IMR-90 (cell line): ENCODE measurements at regions not wholly inside any gene's neighbourhood (a gene's known extent, or its start where the extent isn't known, plus 50 kb on each side); places are given as distances from the start of the nearest gene placed in this dataset.

ENCODE experiments used
- ATAC-seq: fragments of 200-7000 bp; cut with Tn5 transposase; 2 replicates; pipeline ENCODE4 v1.9.1; 2020; ENCODE audit warnings: low read depth, mild to moderate bottlenecking, moderate library complexity
- BruUV-seq: library from RNA; stranded (reverse); fragments of 400-500 nt; replicated peaks from 2 replicates; lab custom pipeline; 2021; lab: Mats Ljungman, UMichigan
- CTCF ChIA-PET: fragments of 300-600 bp; formaldehyde crosslinking; extraction: SDS; loops from one replicate; lab custom pipeline; 2021; ENCODE audit warnings: antibody characterized with exemption; lab: Yijun Ruan, JAX
- POLR2A ChIA-PET: fragments of 300-600 bp; sonication (Branson Sonifier 250); formaldehyde crosslinking; loops from one replicate; lab custom pipeline; 2022; ENCODE audit warnings: antibody characterized with exemption; ENCODE audit not compliant: unreplicated experiment; lab: Charles Lee
- DNase-seq: peaks from one replicate; pipeline ENCODE4 v3.0.0; 2013
- H2AFZ ChIP-seq: replicated peaks from 2 replicates; pipeline ENCODE3; 2013; ENCODE audit warnings: low read length, mild to moderate bottlenecking; ENCODE audit not compliant: poor library complexity
- H2AK5ac ChIP-seq: 2 replicates; pipeline ENCODE4 v1.6.1; 2013; ENCODE audit warnings: low read depth, low read length, inconsistent platforms
- H2AK9ac ChIP-seq: replicated peaks from 2 replicates; pipeline ENCODE3; 2013; ENCODE audit warnings: mild to moderate bottlenecking, low read depth, low read length, moderate library complexity; ENCODE audit not compliant: poor library complexity
- H2BK120ac ChIP-seq: 2 replicates; pipeline ENCODE4 v1.6.1; 2013; ENCODE audit warnings: low read depth, low read length, inconsistent platforms
- H2BK15ac ChIP-seq: 3 replicates; pipeline ENCODE4 v1.6.1; 2013; ENCODE audit warnings: low read depth, low read length, inconsistent platforms
- H2BK20ac ChIP-seq: 2 replicates; pipeline ENCODE4 v1.6.1; 2013; ENCODE audit warnings: low read depth, mild to moderate bottlenecking, inconsistent platforms, low read length, moderate library complexity
- H2BK5ac ChIP-seq: 2 replicates; pipeline ENCODE4 v1.6.1; 2013; ENCODE audit warnings: mild to moderate bottlenecking, low read depth, low read length, inconsistent platforms; ENCODE audit not compliant: poor library complexity, severe bottlenecking
- H3K14ac ChIP-seq: replicated peaks from 2 replicates; pipeline ENCODE4 v1.6.1; 2013; ENCODE audit warnings: low read depth, low read length, inconsistent platforms
- H3K18ac ChIP-seq: 2 replicates; pipeline ENCODE4 v1.6.1; 2013; ENCODE audit warnings: low read depth, low read length, control low read depth
- H3K23ac ChIP-seq: 2 replicates; pipeline ENCODE4 v1.6.1; 2013; ENCODE audit warnings: low read depth, low read length, inconsistent platforms
- H3K27ac ChIP-seq: 2 replicates; pipeline ENCODE4 v1.5.1; 2013; ENCODE audit warnings: mild to moderate bottlenecking, control low read depth, low read length; ENCODE audit not compliant: insufficient read depth
- H3K27me3 ChIP-seq: 2 replicates; pipeline ENCODE4 v1.6.1; 2013; ENCODE audit warnings: low read length; ENCODE audit not compliant: control insufficient read depth, insufficient read depth
- H3K36me3 ChIP-seq: 2 replicates; pipeline ENCODE4 v1.6.1; 2013; ENCODE audit warnings: low read length, mixed read lengths; ENCODE audit not compliant: control insufficient read depth, insufficient read depth
- H3K4ac ChIP-seq: 2 replicates; pipeline ENCODE4 v1.6.1; 2013; ENCODE audit warnings: low read depth, low read length, inconsistent platforms
- H3K4me1 ChIP-seq: 2 replicates; pipeline ENCODE4 v1.6.1; 2013; ENCODE audit warnings: low read length, mixed read lengths; ENCODE audit not compliant: control insufficient read depth, insufficient read depth
- H3K4me2 ChIP-seq: 2 replicates; pipeline ENCODE4 v1.6.1; 2013; ENCODE audit warnings: low read depth, mild to moderate bottlenecking, control low read depth, low read length, moderate library complexity
- H3K4me3 ChIP-seq: 2 replicates; pipeline ENCODE4 v1.5.1; 2013; ENCODE audit warnings: low read depth, mild to moderate bottlenecking, control low read depth, low read length, moderate library complexity; ENCODE audit not compliant: insufficient read depth
- H3K56ac ChIP-seq: 2 replicates; pipeline ENCODE4 v1.6.1; 2013; ENCODE audit warnings: low read length, inconsistent platforms; ENCODE audit not compliant: insufficient read depth; ENCODE audit errors: extremely low read depth
- H3K79me1 ChIP-seq, 2 experiments: 2 replicates each; pipeline ENCODE4 v1.6.1; 2013; ENCODE audit warnings: low read length in 2 of 2, inconsistent platforms in 1 of 2, low read depth in 1 of 2
- H3K9ac ChIP-seq: 2 replicates; pipeline ENCODE4 v1.6.1; 2013; ENCODE audit warnings: low read depth, low read length, control low read depth
- H3K9me1 ChIP-seq: 2 replicates; pipeline ENCODE4 v1.6.1; 2013; ENCODE audit warnings: low read length, inconsistent platforms; ENCODE audit not compliant: insufficient read depth
- H3K9me3 ChIP-seq: 2 replicates; pipeline ENCODE4 v1.6.1; 2013; ENCODE audit warnings: low read length; ENCODE audit not compliant: control insufficient read depth, insufficient read depth
- H4K20me1 ChIP-seq: 2 replicates; pipeline ENCODE4 v1.6.1; 2013; ENCODE audit warnings: low read length, inconsistent platforms; ENCODE audit not compliant: insufficient read depth
- H4K5ac ChIP-seq: 2 replicates; pipeline ENCODE4 v1.6.1; 2013; ENCODE audit warnings: mild to moderate bottlenecking, low read depth, low read length, control low read depth
- H4K8ac ChIP-seq, 2 experiments: 2 replicates each; pipeline ENCODE4 v1.6.1; 2013; ENCODE audit warnings: low read depth in 2 of 2, low read length in 2 of 2, control low read depth in 1 of 2, inconsistent platforms in 1 of 2
- H4K91ac ChIP-seq: 2 replicates; pipeline ENCODE4 v1.6.1; 2013; ENCODE audit warnings: low read depth, low read length, inconsistent platforms; ENCODE audit not compliant: insufficient read depth
- BHLHE40 ChIP-seq: fragments of 150-350 bp; IDR thresholded peaks from 2 replicates; pipeline ENCODE4 v1.6.1; 2016; ENCODE audit warnings: mild to moderate bottlenecking, low read depth, low read length
- POLR2A ChIP-seq: IDR thresholded peaks from 2 replicates; pipeline ENCODE4 v1.6.1; 2012; ENCODE audit warnings: mild to moderate bottlenecking, low read depth, low read length
- dilution Hi-C: fragments of 300-500 bp; cut with HindIII; formaldehyde crosslinking; loops from one replicate; pipeline ENCODE4 v1.14.3; 2018; ENCODE audit warnings: low sequenced_read_pairs; ENCODE audit not compliant: unreplicated experiment
- in situ Hi-C: fragments of 300-500 bp; cut with MboI; formaldehyde crosslinking; loops from 3 replicates; pipeline ENCODE4 v1.14.3; 2019; ENCODE audit warnings: low sequenced_read_pairs, inconsistent platforms, mixed read lengths
- intact Hi-C: fragments of 100-400 bp; cut with micrococcal nuclease; formaldehyde crosslinking; loops from 2 replicates; pipeline ENCODE4 v1.10.0; 2022

GRCh38 chr10:63710703-63711102, 189.5 kb downstream of the REEP3 start:
- Histone ChIP-seq H2BK20ac (peak overlapping the region; percentile 25), H4K5ac (no peak overlapping the region), H3K9ac (no peak overlapping the region), H3K4me1 (peaks cover 17% of the 10 kb centered on the region), H4K8ac (no peak overlapping the region), H3K27me3 (no peaks in the 10 kb centered on the region), H2AK9ac (peak overlapping the region; percentile 37), H3K56ac (no peak overlapping the region), H3K14ac (0 out of 2 replicates have a peak overlapping the region, but pooled peaks have one; percentile 12), H4K20me1 (no peaks in the 10 kb centered on the region; the same call in 1 of the 2 replicates), H4K91ac (no peak overlapping the region), H2BK15ac (peak overlapping the region; percentile 10; the same call in 1 of the 3 replicates), H2AFZ (no peak overlapping the region), H3K4me2 (no peak overlapping the region), H3K4ac (peak overlapping the region; percentile 48), H2AK5ac (peak overlapping the region; percentile 72), H3K9me1 (peaks cover 6% of the 10 kb centered on the region; the same call in 1 of the 2 replicates), H3K79me1 (no peaks in the 10 kb centered on the region), H2BK5ac (no peak overlapping the region), H3K4me3 (no peak overlapping the region), H3K9me3 (no peaks in the 10 kb centered on the region), H3K27ac (no peak overlapping the region), H3K23ac (no peak overlapping the region), H3K36me3 (no peaks in the 10 kb centered on the region), H3K18ac (peak overlapping the region; percentile 36; the same call in 1 of the 2 replicates), H2BK120ac (no peak overlapping the region; the same call in 1 of the 2 replicates)
- DNase-seq (no peak), ATAC-seq (no peak)
- dilution Hi-C loops = loop anchor here (25.0 kb wide), 1 partner anchor 548 kb away; no protein-coding TSS in a partner anchor
- intact Hi-C loops = no loop called here
- in situ Hi-C loops = loop anchor here (5.0 to 10.0 kb wide), 2 partner anchors 78 to 246 kb away; partner anchors contain the start of gene JMJD1C
- TF ChIP-seq POLR2A (no peak), BHLHE40 (no peak)
- no TSS peak for BruUV-seq
- POLR2A ChIA-PET = no interaction called here
- CTCF ChIA-PET = no interaction called here
